ENCODE measurements at regions not wholly inside any gene's neighbourhood (a gene's known extent, or its start where the extent isn't known, plus 50 kb on each side); places are given as distances from the start of the nearest gene placed in this dataset.

DNA sequence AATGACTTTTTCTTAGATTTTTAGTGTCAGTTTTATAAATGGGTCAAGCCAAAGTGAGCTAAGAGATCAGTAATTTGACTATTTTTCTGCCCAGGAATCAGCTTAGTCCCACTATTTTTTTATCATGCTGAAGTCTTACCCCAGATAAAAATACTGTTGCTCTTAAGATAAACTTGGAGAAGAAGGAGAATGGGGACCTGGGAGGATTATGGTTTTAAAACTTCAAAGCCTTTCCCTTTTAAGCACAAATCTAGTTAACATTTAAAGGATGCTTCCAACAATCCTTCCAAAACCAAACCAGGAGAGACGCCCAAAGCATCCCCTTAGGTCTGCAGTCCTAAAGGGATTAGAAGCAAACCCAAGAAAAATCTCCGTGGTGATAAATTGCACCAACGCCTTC is 172.4 kb downstream of the SP3 start:
- no peak overlapping the region for H3K27ac ChIP-seq (ENCODE audit: insufficient read depth, low read length, poor library complexity, severe bottlenecking)
- H3K27me3 ChIP-seq (replicated peaks; ENCODE audit: control insufficient read depth, insufficient read depth, low read length, poor library complexity, severe bottlenecking), result no peaks in the 10 kb centered on the region
- H3K9me3 ChIP-seq (ENCODE audit: control insufficient read depth, low read length), result no peaks in the 10 kb centered on the region
- H3K4me1 ChIP-seq (ENCODE audit: control insufficient read depth, insufficient read depth, low read length, poor library complexity, severe bottlenecking), result no peaks in the 10 kb centered on the region
- H3K36me3 ChIP-seq (ENCODE audit: control insufficient read depth, insufficient read depth, low read length), result no peaks in the 10 kb centered on the region
- DNase-seq, result no peak
- H3K4me3 ChIP-seq (ENCODE audit: insufficient read depth, low read depth, low read length, poor library complexity, severe bottlenecking), result no peak overlapping the region

DNA sequence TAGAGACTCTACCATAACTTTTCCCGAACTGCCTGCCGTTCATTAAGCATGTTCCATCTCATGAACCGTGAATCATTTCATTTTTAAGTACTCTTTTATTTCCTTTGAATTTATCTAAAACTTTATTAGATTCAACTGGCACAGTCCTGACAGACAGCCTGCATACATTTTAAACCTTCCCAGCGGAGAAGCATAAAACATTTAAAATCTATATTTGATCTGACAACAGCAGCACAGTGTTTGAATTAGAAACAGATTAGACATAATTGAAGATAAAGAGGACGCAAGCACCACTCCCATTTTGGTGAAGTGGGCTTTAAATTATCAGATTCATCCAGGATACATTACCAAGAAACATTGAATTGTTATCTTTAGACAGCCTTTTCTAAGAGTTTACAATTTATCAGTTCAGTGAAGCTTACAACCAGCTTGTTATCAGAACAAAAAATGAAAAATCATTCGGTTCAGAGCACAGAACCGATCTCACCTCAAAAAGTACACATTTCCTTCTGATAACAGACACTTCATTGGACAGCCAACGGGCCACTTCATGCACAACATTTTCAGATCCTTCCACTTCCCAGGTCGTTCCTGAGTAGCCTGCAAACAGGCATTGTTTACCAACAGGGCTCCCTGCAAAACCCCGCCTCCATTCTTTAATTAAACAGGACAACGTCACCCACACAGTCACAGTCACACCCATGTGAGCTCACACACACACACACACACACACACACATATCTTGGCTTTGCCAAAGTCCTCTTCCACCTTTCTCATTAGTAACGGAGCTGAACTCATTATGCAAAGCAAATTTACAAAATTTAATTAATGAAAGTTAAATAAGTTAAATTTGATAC is 171.2 kb downstream of the SP3 start:
- Histone ChIP-seq H3K27me3 (replicated peaks; ENCODE audit: control insufficient read depth, insufficient read depth, low read length, poor library complexity, severe bottlenecking) (no peaks in the 10 kb centered on the region), H3K9me3 (ENCODE audit: control insufficient read depth, low read length) (no peaks in the 10 kb centered on the region), H3K4me1 (ENCODE audit: control insufficient read depth, insufficient read depth, low read length, poor library complexity, severe bottlenecking) (no peaks in the 10 kb centered on the region), H3K27ac (ENCODE audit: insufficient read depth, low read length, poor library complexity, severe bottlenecking) (no peak overlapping the region), H3K36me3 (ENCODE audit: control insufficient read depth, insufficient read depth, low read length) (no peaks in the 10 kb centered on the region), H3K4me3 (ENCODE audit: insufficient read depth, low read depth, low read length, poor library complexity, severe bottlenecking) (no peak overlapping the region)
- no peak for DNase-seq

DNA sequence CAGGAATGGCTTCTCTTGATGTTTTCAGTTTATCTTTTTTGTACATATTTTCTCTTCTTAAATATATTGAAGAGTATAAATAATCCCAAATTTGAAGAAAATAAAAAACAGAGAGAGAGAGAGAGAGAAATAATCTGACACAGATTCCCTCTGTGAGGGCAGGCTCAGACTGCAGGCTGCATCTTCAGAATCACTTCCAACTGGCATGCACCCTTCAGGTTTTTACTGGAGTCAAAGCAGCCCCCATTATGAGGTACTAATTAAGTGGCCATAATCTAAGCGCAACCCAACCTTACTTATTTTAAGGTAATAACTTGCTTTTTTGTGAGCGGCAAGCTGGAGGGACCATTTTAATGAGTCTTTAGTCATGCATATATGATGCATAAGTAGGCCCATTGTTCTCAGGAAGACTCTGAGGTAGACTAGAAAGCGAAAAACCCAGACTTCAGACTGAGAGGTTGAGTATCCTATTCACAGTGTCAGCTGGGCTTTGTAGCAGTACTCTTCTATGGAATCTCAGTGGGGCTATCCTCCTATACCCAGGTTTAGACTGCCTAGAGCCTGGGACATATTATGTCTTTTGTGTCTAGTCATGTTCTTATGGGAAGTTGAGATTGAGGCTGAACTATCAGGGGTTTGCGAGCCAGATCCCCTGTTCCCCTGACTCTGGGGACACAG is 167.4 kb downstream of the SP3 start:
- DNase-seq, result no peak
- no peak overlapping the region for H3K4me3 ChIP-seq (ENCODE audit: insufficient read depth, low read depth, low read length, poor library complexity, severe bottlenecking)
- H3K9me3 ChIP-seq (ENCODE audit: control insufficient read depth, low read length), result no peaks in the 10 kb centered on the region
- no peaks in the 10 kb centered on the region for H3K36me3 ChIP-seq (ENCODE audit: control insufficient read depth, insufficient read depth, low read length)
- no peak overlapping the region for H3K27ac ChIP-seq (ENCODE audit: insufficient read depth, low read length, poor library complexity, severe bottlenecking)
- H3K27me3 ChIP-seq (replicated peaks; ENCODE audit: control insufficient read depth, insufficient read depth, low read length, poor library complexity, severe bottlenecking), result no peaks in the 10 kb centered on the region
- H3K4me1 ChIP-seq (ENCODE audit: control insufficient read depth, insufficient read depth, low read length, poor library complexity, severe bottlenecking), result no peaks in the 10 kb centered on the region

GRCh38 chr2:173802518-173802917 is 162.7 kb downstream of the SP3 start:
- Histone ChIP-seq H3K4me1 (ENCODE audit: control insufficient read depth, insufficient read depth, low read length, poor library complexity, severe bottlenecking) (no peaks in the 10 kb centered on the region), H3K27ac (ENCODE audit: insufficient read depth, low read length, poor library complexity, severe bottlenecking) (no peak overlapping the region), H3K36me3 (ENCODE audit: control insufficient read depth, insufficient read depth, low read length) (no peaks in the 10 kb centered on the region), H3K27me3 (replicated peaks; ENCODE audit: control insufficient read depth, insufficient read depth, low read length, poor library complexity, severe bottlenecking) (no peaks in the 10 kb centered on the region), H3K9me3 (ENCODE audit: control insufficient read depth, low read length) (no peaks in the 10 kb centered on the region), H3K4me3 (ENCODE audit: insufficient read depth, low read depth, low read length, poor library complexity, severe bottlenecking) (no peak overlapping the region)
- DNase-seq, result no peak

- Histone ChIP-seq H3K4me1 (ENCODE audit: control insufficient read depth, insufficient read depth, low read length, poor library complexity, severe bottlenecking) (no peaks in the 10 kb centered on the region), H3K27me3 (replicated peaks; ENCODE audit: control insufficient read depth, insufficient read depth, low read length, poor library complexity, severe bottlenecking) (no peaks in the 10 kb centered on the region), H3K9me3 (ENCODE audit: control insufficient read depth, low read length) (no peaks in the 10 kb centered on the region), H3K36me3 (ENCODE audit: control insufficient read depth, insufficient read depth, low read length) (no peaks in the 10 kb centered on the region), H3K4me3 (ENCODE audit: insufficient read depth, low read depth, low read length, poor library complexity, severe bottlenecking) (no peak overlapping the region), H3K27ac (ENCODE audit: insufficient read depth, low read length, poor library complexity, severe bottlenecking) (no peak overlapping the region)
- no peak for DNase-seq
Measured at GRCh38 chr2:173803449-173803848, 161.7 kb downstream of the SP3 start.

- no peaks in the 10 kb centered on the region for H3K36me3 ChIP-seq (ENCODE audit: control insufficient read depth, insufficient read depth, low read length)
- H3K4me1 ChIP-seq (ENCODE audit: control insufficient read depth, insufficient read depth, low read length, poor library complexity, severe bottlenecking), result no peaks in the 10 kb centered on the region
- H3K9me3 ChIP-seq (ENCODE audit: control insufficient read depth, low read length), result no peaks in the 10 kb centered on the region
- no peak overlapping the region for H3K4me3 ChIP-seq (ENCODE audit: insufficient read depth, low read depth, low read length, poor library complexity, severe bottlenecking)
- no peak overlapping the region for H3K27ac ChIP-seq (ENCODE audit: insufficient read depth, low read length, poor library complexity, severe bottlenecking)
- no peak for DNase-seq
- H3K27me3 ChIP-seq (replicated peaks; ENCODE audit: control insufficient read depth, insufficient read depth, low read length, poor library complexity, severe bottlenecking), result no peaks in the 10 kb centered on the region
Measured at GRCh38 chr2:173806761-173807160, 158.4 kb downstream of the SP3 start.

GRCh38 chr2:173808718-173809117 is 156.5 kb downstream of the SP3 start:
- no peak for DNase-seq
- Histone ChIP-seq H3K27ac (ENCODE audit: insufficient read depth, low read length, poor library complexity, severe bottlenecking) (no peak overlapping the region), H3K4me1 (ENCODE audit: control insufficient read depth, insufficient read depth, low read length, poor library complexity, severe bottlenecking) (no peaks in the 10 kb centered on the region), H3K36me3 (ENCODE audit: control insufficient read depth, insufficient read depth, low read length) (no peaks in the 10 kb centered on the region), H3K27me3 (replicated peaks; ENCODE audit: control insufficient read depth, insufficient read depth, low read length, poor library complexity, severe bottlenecking) (no peaks in the 10 kb centered on the region), H3K4me3 (ENCODE audit: insufficient read depth, low read depth, low read length, poor library complexity, severe bottlenecking) (no peak overlapping the region), H3K9me3 (ENCODE audit: control insufficient read depth, low read length) (no peaks in the 10 kb centered on the region)

GRCh38 chr2:173812321-173812720 is 152.9 kb downstream of the SP3 start:
- H3K9me3 ChIP-seq (ENCODE audit: control insufficient read depth, low read length), result no peaks in the 10 kb centered on the region
- no peak overlapping the region for H3K27ac ChIP-seq (ENCODE audit: insufficient read depth, low read length, poor library complexity, severe bottlenecking)
- H3K36me3 ChIP-seq (ENCODE audit: control insufficient read depth, insufficient read depth, low read length), result no peaks in the 10 kb centered on the region
- no peak for DNase-seq
- H3K4me1 ChIP-seq (ENCODE audit: control insufficient read depth, insufficient read depth, low read length, poor library complexity, severe bottlenecking), result no peaks in the 10 kb centered on the region
- H3K27me3 ChIP-seq (replicated peaks; ENCODE audit: control insufficient read depth, insufficient read depth, low read length, poor library complexity, severe bottlenecking), result no peaks in the 10 kb centered on the region
- H3K4me3 ChIP-seq (ENCODE audit: insufficient read depth, low read depth, low read length, poor library complexity, severe bottlenecking), result no peak overlapping the region

DNA sequence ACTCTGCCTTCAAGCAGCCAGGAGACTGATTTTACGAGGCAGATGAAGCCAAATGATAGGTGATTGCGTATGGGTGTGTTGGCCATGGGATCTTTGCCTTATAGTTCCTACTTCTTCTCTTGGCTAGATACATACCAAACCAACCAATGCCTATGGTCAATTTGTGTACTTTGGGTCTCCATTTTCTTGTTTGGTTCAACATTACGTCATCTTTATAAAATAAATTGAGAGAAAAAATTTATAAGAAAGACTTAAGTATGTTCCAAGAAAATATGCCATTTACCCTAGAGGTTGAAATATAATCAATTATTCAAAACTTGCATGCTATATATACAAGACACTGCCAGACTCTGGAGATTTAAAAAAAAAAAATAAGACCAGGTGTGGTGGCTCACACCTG is 150.9 kb downstream of the SP3 start:
- Histone ChIP-seq H3K9me3 (ENCODE audit: control insufficient read depth, low read length) (no peaks in the 10 kb centered on the region), H3K4me1 (ENCODE audit: control insufficient read depth, insufficient read depth, low read length, poor library complexity, severe bottlenecking) (no peaks in the 10 kb centered on the region), H3K27ac (ENCODE audit: insufficient read depth, low read length, poor library complexity, severe bottlenecking) (no peak overlapping the region), H3K27me3 (replicated peaks; ENCODE audit: control insufficient read depth, insufficient read depth, low read length, poor library complexity, severe bottlenecking) (no peaks in the 10 kb centered on the region), H3K36me3 (ENCODE audit: control insufficient read depth, insufficient read depth, low read length) (no peaks in the 10 kb centered on the region), H3K4me3 (ENCODE audit: insufficient read depth, low read depth, low read length, poor library complexity, severe bottlenecking) (no peak overlapping the region)
- DNase-seq, result no peak

- no peak for DNase-seq
- H3K36me3 ChIP-seq (ENCODE audit: control insufficient read depth, insufficient read depth, low read length), result no peaks in the 10 kb centered on the region
- H3K4me1 ChIP-seq (ENCODE audit: control insufficient read depth, insufficient read depth, low read length, poor library complexity, severe bottlenecking), result no peaks in the 10 kb centered on the region
- H3K27me3 ChIP-seq (replicated peaks; ENCODE audit: control insufficient read depth, insufficient read depth, low read length, poor library complexity, severe bottlenecking), result no peaks in the 10 kb centered on the region
- H3K4me3 ChIP-seq (ENCODE audit: insufficient read depth, low read depth, low read length, poor library complexity, severe bottlenecking), result no peak overlapping the region
- no peak overlapping the region for H3K27ac ChIP-seq (ENCODE audit: insufficient read depth, low read length, poor library complexity, severe bottlenecking)
- no peaks in the 10 kb centered on the region for H3K9me3 ChIP-seq (ENCODE audit: control insufficient read depth, low read length)
Measured at GRCh38 chr2:173815772-173816171, 149.4 kb downstream of the SP3 start.
